GM21576 (cell line): ENCODE measurements at regions not wholly inside any gene's neighbourhood (a gene's known extent, or its start where the extent isn't known, plus 50 kb on each side); places are given as distances from the start of the nearest gene placed in this dataset.
"Not testable (repeated sequence)": the region's sequence is repeated elsewhere in the genome, so short reads cannot be mapped to it uniquely, and the experiment has no call there.

Experiments used
- ATAC-seq: cut with Tn5 transposase; IDR thresholded peaks from one replicate; pipeline ENCODE4 v1.9.1; 2021; ENCODE audit warnings: mild to moderate bottlenecking, moderate library complexity; ENCODE audit not compliant: unreplicated experiment

DNA sequence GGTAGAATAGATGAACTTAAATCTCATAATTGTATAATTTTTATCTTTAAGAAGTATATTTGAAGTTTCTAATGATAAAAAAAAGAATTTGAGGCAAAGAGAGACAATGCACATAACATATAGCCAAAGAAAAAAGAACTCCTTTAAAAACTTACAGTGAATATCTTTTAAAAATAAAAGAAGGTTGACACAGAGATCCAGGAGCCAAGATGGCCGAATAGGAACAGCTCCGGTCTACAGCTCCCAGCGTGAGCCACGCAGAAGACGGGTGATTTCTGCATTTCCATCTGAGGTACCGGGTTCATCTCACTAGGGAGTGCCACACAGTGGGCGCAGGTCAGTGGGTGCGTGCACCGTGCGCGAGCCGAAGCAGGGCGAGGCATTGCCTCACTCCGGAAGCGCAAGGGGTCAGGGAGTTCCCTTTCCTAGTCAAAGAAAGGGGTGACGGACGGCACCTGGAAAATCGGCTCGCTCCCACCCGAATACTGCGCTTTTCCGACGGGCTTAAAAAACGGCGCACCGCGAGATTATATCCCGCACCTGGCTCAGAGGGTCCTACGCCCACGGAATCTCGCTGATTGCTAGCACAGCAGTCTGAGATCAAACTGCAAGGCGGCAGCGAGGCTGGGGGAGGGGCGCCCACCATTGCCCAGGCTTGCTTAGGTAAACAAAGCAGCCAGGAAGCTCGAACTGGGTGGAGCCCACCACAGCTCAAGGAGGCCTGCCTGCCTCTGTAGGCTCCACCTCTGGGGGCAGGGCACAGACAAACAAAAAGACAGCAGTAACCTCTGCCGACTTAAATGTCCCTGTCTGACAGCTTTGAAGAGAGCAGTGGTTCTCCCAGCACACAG lies 84.9 kb upstream of the G2E3 start:
- ATAC-seq, result not testable (repeated sequence)

DNA sequence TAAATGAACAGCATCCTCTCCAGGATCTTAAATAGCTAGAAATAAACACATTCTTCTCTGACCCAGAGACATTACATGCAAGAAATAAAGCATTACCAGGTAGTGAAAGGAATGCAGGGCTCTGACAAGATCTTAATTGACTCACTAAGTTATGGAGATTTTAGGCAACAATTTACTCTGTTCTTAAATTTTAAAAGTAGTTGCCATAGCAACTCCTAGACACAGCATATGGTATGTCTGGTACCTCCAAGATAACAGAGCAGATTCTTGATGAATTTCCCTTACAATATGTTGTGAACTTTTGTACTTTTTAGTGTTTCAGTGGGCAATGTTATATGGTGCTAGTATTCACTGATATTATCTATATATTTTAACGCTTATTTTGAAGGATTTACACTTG lies 76.7 kb upstream of the G2E3 start:
- no peak for ATAC-seq

DNA sequence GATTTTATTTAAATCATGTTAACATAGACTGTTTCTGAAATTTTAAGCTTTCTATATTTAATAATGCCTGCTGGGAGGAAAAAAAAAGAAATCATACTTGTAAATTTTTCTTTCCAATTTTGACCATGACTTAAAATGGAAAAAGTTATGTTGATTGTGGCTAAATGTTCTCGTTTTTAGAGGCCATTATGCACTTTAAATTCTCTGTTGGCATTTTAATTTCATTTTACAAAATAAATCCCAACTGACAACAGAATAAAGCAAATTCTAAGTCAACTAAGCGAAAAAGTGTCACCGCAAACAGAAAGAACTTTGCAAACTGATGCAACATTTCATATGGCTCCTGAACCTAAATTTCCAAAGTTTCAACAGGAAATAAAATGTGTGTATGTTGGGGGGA lies 74.8 kb upstream of the G2E3 start:
- no peak for ATAC-seq

DNA sequence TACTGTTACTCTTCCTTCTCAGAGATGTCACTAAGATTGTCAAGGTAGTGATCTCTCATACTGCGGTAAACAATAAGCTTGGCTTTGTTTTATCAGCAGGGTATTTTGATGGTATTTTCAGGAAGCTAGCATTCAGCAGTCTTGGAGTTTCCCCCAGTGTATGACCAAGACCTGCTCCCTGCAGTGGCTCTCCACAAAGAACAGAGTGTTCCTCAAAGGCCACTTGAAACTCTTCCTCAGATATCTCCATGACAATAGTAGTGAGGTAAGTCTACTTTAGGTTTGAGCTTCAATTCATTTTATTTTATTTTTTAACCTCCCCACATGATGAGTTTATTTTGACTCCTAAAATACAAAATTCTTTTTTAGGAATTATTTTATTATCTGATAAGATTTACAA lies 74.0 kb upstream of the G2E3 start:
- no peak for ATAC-seq

DNA sequence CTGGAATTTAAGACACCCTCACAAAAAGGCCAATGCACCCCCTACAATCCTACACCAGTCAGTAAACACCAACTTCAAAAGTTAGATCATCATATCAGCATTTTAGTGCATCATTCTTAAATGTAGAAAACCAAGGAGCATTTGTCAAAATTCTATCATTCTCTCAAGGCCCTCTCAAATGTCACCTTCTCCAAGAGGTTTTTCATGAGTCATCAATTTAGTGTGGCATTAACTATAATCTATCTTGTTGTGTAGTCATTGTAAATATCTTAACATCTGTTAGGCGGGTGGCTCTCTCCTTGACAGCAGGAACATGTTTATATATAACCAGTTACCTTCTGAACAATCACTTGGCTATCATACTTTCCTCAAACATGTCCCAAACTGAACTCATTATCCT lies 62.1 kb upstream of the G2E3 start:
- no peak for ATAC-seq

DNA sequence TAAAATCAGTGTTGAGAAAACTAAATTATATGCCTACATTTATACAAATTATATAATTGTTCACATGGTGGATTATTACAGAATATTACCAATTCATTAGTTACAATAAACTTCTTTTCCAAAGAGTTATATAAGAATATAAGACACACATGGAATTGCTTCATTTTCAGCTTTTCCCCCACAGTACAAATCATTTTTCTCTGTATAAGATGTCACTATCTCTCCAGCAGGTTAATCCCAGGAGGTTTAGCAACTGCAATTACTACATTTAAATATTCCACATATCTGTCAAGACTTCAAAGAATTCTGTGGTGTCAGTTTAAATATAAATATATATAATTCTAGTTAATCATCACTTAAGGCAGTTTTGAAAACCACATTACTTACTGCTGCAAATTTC lies 59.6 kb upstream of the G2E3 start:
- ATAC-seq, result no peak

DNA sequence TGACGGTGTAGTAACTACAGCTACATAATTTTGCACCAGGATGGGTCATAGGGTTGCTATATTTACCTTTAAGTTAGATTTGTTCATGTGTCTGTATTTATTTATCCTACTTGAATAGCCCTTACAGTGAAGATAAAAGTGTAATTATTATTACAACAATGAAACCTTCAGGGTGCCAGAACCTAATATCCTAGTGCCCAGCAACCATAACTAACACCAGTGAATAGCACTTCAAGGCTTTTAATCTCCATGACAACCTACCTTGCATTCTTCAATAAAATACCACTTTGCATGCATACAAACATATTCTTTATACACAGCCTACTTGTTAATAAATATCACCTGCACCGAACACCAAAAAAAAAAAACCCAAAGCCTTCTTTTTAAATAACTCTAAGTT lies 58.7 kb upstream of the G2E3 start:
- ATAC-seq, result no peak

DNA sequence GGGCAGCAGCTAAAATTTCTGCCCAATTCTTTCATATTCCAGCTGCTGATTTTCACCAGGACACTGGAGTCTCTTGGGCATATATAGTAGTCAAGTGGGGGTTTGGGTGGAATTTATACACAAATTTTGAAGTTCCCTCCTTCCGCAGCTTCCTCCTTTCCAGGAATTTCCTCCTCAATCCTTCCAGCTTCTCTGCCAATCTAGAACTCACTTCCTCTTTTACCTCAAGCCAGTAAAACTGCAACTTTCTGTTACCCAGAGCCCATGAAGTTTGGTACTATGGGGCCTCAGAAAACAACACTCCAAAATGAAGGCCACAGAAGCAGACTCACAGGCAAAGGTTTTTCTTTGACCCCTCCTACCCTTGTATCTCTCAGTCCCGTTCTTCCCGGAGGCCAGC lies 51.7 kb upstream of the G2E3 start:
- ATAC-seq, result no peak
